ENCODE measurements at regions not wholly inside any gene's neighbourhood (a gene's known extent, or its start where the extent isn't known, plus 50 kb on each side); places are given as distances from the start of the nearest gene placed in this dataset.
A peak's percentile ranks its signal among the peaks of the same experiment; 100 is the strongest.

DNA sequence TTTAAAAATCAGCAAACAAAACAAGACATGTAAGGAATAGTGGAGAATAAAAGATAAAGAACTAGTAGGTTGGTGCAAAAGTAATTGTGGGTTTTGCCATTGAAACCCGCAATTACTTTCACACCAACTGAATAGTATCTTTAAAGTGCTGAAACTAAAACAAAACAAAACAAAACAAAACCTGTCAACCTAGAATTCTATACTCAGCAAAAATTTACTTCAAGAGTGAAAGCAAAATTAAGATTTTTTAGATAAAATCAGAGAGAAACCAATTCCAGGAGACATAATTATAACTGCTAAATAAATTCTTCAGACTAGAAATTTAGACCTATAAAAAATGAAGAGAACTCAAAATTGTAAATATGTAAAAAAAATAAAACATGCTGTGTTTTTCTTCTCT, 114.0 kb upstream of the TSPAN2 start:
- intact Hi-C loops (cut with DNase I), result no loop called here
- Histone ChIP-seq H3K9ac (ENCODE audit: low read length in 3 of 3) (no peak overlapping the region), H3K27me3 (ENCODE audit: control insufficient read depth, insufficient read depth, low read length) (no peaks in the 10 kb centered on the region), H3K4me1 (ENCODE audit: control insufficient read depth in 2 of 3, insufficient read depth in 2 of 3, low read depth in 1 of 3, low read length in 3 of 3) (no peaks in the 10 kb centered on the region), H3K9me3 (ENCODE audit: control insufficient read depth in 2 of 3, insufficient read depth in 1 of 3, low read length in 3 of 3) (peaks cover 0 to 3% (median 0%) of the 10 kb centered on the region in 3 donors), H3K4me3 (ENCODE audit: low read length in 3 of 3) (no peak overlapping the region), H3K36me3 (ENCODE audit: control insufficient read depth in 2 of 3, insufficient read depth in 3 of 3, low read length in 3 of 3) (no peaks in the 10 kb centered on the region), H3K27ac (ENCODE audit: low read depth in 2 of 2, low read length in 2 of 2) (no peak overlapping the region)
- DNase-seq, result no peak
- TF ChIP-seq, protein P1, sequence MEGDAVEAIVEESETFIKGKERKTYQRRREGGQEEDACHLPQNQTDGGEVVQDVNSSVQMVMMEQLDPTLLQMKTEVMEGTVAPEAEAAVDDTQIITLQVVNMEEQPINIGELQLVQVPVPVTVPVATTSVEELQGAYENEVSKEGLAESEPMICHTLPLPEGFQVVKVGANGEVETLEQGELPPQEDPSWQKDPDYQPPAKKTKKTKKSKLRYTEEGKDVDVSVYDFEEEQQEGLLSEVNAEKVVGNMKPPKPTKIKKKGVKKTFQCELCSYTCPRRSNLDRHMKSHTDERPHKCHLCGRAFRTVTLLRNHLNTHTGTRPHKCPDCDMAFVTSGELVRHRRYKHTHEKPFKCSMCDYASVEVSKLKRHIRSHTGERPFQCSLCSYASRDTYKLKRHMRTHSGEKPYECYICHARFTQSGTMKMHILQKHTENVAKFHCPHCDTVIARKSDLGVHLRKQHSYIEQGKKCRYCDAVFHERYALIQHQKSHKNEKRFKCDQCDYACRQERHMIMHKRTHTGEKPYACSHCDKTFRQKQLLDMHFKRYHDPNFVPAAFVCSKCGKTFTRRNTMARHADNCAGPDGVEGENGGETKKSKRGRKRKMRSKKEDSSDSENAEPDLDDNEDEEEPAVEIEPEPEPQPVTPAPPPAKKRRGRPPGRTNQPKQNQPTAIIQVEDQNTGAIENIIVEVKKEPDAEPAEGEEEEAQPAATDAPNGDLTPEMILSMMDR (IDR thresholded peaks at IDR 0.05; ENCODE audit: borderline replicate concordance, extremely low read depth, insufficient read depth), result no peak
- peak; percentile 39 for FAIRE-seq

DNA sequence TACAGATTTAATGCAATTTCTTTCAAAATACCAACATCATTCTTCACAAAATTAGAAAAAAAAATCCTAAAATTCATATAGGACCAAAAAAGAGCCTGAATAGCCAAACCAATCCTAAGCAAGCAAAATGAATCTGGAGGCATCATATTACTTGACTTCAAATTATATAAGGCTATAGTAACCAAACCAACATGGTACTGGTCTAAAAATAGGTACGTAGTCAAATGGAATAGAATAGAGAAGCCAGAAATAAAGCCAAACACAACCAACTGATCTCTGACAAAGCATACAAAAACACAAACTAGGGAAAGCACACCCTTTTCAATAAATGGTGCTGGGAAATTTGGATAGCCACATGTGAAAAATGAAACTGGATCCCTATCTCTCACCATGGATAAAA, 112.3 kb upstream of the TSPAN2 start:
- H3K27ac ChIP-seq (ENCODE audit: low read depth in 2 of 2, low read length in 2 of 2), result no peak overlapping the region

DNA sequence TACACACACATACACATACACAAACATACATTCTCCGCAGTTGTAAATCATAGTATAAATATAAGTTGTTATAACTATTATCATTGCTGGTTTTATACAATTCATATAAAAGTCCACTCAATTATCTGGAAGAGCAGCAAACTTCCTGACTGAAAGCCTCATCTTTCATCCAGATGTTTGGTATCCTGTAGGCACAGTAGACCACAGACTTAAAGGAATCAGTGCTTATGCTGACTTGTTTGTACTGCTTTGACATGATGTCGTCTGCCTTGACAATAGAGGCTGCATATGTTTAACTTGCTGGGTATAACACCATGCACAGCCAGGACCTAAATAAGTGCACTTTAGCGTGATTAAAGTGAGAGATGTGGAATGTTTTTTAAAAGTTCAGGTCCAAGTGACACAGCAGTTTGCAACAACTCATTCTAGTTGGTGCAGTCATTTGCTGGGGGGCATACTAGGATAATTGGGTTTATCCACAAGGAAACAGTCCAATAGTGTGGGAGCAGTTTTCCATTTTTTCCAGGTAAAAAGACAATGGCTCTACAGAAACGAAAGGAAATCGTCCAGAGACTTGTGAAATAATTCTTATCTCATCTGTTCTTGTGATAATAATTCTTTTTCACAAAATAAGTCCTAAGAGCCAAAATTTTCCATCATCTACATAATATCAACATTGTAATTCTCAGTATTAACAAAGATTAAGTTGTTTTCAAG, 110.3 kb upstream of the TSPAN2 start:
- H3K4me1 ChIP-seq (ENCODE audit: control insufficient read depth in 2 of 3, insufficient read depth in 2 of 3, low read depth in 1 of 3, low read length in 3 of 3), result no peaks in the 10 kb centered on the region
- intact Hi-C loops (cut with DNase I), result no loop called here
- H3K27ac ChIP-seq (ENCODE audit: low read depth in 2 of 2, low read length in 2 of 2), result no peak overlapping the region
- H3K9ac ChIP-seq (ENCODE audit: low read length in 3 of 3), result no peak overlapping the region
- TF ChIP-seq, protein P1 (IDR thresholded peaks at IDR 0.05; ENCODE audit: borderline replicate concordance, extremely low read depth, insufficient read depth), result no peak
- peaks cover 0 to 3% (median 0%) of the 10 kb centered on the region in 3 donors for H3K9me3 ChIP-seq (ENCODE audit: control insufficient read depth in 2 of 3, insufficient read depth in 1 of 3, low read length in 3 of 3)
- DNase-seq (no peak), FAIRE-seq (no peak)
- no peaks in the 10 kb centered on the region for H3K36me3 ChIP-seq (ENCODE audit: control insufficient read depth in 2 of 3, insufficient read depth in 3 of 3, low read length in 3 of 3)
- H3K27me3 ChIP-seq (ENCODE audit: control insufficient read depth, insufficient read depth, low read length), result no peaks in the 10 kb centered on the region
- no peak overlapping the region for H3K4me3 ChIP-seq (ENCODE audit: low read length in 3 of 3)

More for the DNA sequence above, 112.3 kb upstream of the TSPAN2 start:
- Histone ChIP-seq H3K4me3 (ENCODE audit: low read length in 3 of 3) (no peak overlapping the region), H3K4me1 (ENCODE audit: control insufficient read depth in 2 of 3, insufficient read depth in 2 of 3, low read depth in 1 of 3, low read length in 3 of 3) (no peaks in the 10 kb centered on the region), H3K27me3 (ENCODE audit: control insufficient read depth, insufficient read depth, low read length) (no peaks in the 10 kb centered on the region), H3K9ac (ENCODE audit: low read length in 3 of 3) (no peak overlapping the region), H3K36me3 (ENCODE audit: control insufficient read depth in 2 of 3, insufficient read depth in 3 of 3, low read length in 3 of 3) (no peaks in the 10 kb centered on the region), H3K9me3 (ENCODE audit: control insufficient read depth in 2 of 3, insufficient read depth in 1 of 3, low read length in 3 of 3) (peaks cover 0 to 3% (median 0%) of the 10 kb centered on the region in 3 donors)
- no peak for FAIRE-seq
- intact Hi-C loops (cut with DNase I), result no loop called here
- TF ChIP-seq, protein P1 (IDR thresholded peaks at IDR 0.05; ENCODE audit: borderline replicate concordance, extremely low read depth, insufficient read depth), result no peak
- DNase-seq, result no peak

Measured in kidney (tissue), 13 donors.